COLO668 (cell line): ENCODE measurements at regions not wholly inside any gene's neighbourhood (a gene's known extent, or its start where the extent isn't known, plus 50 kb on each side); places are given as distances from the start of the nearest gene placed in this dataset.

Source experiments
- DNase-seq: peaks from one replicate; lab custom pipeline; 2025; ENCODE audit not compliant: unreplicated experiment; lab: John Stamatoyannopoulos, UW

- no peak for DNase-seq
These were observed 621.7 kb upstream of the AGTR1 start for GRCh38 chr3:148075771-148076716.

GRCh38 chr3:148077318-148077923 lies 620.3 kb upstream of the AGTR1 start:
- no peak for DNase-seq

GRCh38 chr3:148077965-148078364 lies 619.7 kb upstream of the AGTR1 start:
- DNase-seq: no peak

GRCh38 chr3:148078658-148079057 lies 619.0 kb upstream of the AGTR1 start:
- no peak for DNase-seq

GRCh38 chr3:148079370-148079769 lies 618.3 kb upstream of the AGTR1 start:
- no peak for DNase-seq

GRCh38 chr3:148081926-148082325 lies 615.8 kb upstream of the AGTR1 start:
- DNase-seq: no peak

- DNase-seq: no peak
These were observed 615.0 kb upstream of the AGTR1 start for GRCh38 chr3:148082506-148083280.

- DNase-seq: no peak
These were observed 614.0 kb upstream of the AGTR1 start for GRCh38 chr3:148083526-148084182.

- no peak for DNase-seq
These were observed 612.8 kb upstream of the AGTR1 start for GRCh38 chr3:148084931-148085330.

- no peak for DNase-seq
These were observed 609.9 kb upstream of the AGTR1 start for GRCh38 chr3:148087601-148088371.

GRCh38 chr3:148089171-148089570 lies 608.5 kb upstream of the AGTR1 start:
- no peak for DNase-seq

GRCh38 chr3:148090156-148090555 lies 607.5 kb upstream of the AGTR1 start:
- no peak for DNase-seq

- DNase-seq: no peak
These were observed 604.9 kb upstream of the AGTR1 start for GRCh38 chr3:148092624-148093347.

GRCh38 chr3:148093753-148094152 lies 604.0 kb upstream of the AGTR1 start:
- DNase-seq: no peak

GRCh38 chr3:148095962-148096361 lies 601.7 kb upstream of the AGTR1 start:
- DNase-seq: no peak

- DNase-seq: no peak
These were observed 597.2 kb upstream of the AGTR1 start for GRCh38 chr3:148100476-148100875.

- DNase-seq: no peak
These were observed 596.6 kb upstream of the AGTR1 start for GRCh38 chr3:148101061-148101460.

- DNase-seq: no peak
These were observed 595.5 kb upstream of the AGTR1 start for GRCh38 chr3:148102156-148102555.

- DNase-seq: no peak
These were observed 591.6 kb upstream of the AGTR1 start for GRCh38 chr3:148106062-148106461.

- no peak for DNase-seq
These were observed 570.7 kb upstream of the AGTR1 start for GRCh38 chr3:148126956-148127355.
